ENCODE measurements at regions not wholly inside any gene's neighbourhood (a gene's known extent, or its start where the extent isn't known, plus 50 kb on each side); places are given as distances from the start of the nearest gene placed in this dataset.

DNA sequence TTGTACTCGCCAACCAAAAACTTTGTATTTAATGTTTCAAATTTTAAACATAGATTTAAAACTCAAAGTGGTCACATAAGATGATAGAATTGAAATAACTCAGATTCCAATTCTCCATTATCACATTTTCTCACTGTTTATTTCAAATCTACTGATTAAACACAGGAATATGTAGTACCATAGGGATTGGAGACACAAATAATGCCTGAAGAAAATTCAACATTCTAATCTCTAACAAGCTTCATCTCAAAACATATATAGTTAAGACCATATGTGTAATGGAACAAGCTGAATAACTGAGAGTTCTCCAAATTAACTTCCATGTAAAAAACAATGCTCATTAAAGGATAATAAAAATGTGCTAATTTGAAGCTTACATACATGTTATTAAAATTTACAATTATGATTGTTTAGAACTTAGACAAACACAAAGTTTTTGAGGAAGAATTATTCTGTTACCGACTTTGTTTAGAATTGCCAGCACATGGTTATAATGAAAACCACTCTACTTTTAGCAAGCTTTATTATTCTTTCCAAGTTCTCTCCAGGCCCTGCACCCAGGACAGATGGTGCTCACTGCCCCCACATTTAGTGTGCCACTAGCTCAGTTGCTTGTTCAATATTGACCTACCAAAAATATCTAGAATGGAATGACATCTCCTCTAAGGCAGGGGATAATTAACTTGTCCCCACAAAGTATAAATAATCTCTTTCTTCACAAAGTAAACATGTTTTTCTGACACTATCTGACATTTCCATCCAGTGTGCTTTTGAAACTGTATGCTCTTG, 467.2 kb downstream of the TTLL7 start:
- peaks cover 6% of the 10 kb centered on the region for H3K36me3 Mint-ChIP-seq (ENCODE audit: low read depth)
- no peak overlapping the region for H3K27ac Mint-ChIP-seq
- no peaks in the 10 kb centered on the region for H3K27me3 Mint-ChIP-seq (ENCODE audit: low read depth)
- no peaks in the 10 kb centered on the region for H3K4me1 Mint-ChIP-seq (ENCODE audit: low read depth)
- no peak overlapping the region for H3K4me3 Mint-ChIP-seq
- H3K9me3 Mint-ChIP-seq = peaks cover 25% of the 10 kb centered on the region

DNA sequence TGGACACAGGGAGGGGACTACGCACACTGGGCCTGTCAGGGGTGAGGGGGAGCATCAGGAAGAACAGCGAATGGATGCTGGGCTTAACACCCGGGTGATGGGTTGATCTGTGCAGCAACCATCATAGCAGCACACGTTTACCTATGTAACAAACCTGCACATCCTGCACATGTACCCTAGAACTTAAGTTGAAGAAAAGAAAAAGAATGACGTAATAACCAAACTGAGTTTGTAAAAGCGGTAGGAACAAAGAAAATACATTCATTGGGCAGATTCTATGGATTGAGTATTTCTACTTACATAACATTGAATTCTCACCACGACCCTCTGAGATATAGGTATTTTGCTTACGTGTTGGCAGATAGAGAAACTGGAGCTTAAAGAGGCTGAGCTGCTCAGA, 468.4 kb downstream of the TTLL7 start:
- H3K36me3 Mint-ChIP-seq (ENCODE audit: low read depth) = peaks cover 6% of the 10 kb centered on the region
- H3K4me3 Mint-ChIP-seq = no peak overlapping the region
- no peak overlapping the region for H3K27ac Mint-ChIP-seq
- H3K4me1 Mint-ChIP-seq (ENCODE audit: low read depth) = no peaks in the 10 kb centered on the region
- H3K27me3 Mint-ChIP-seq (ENCODE audit: low read depth) = no peaks in the 10 kb centered on the region
- H3K9me3 Mint-ChIP-seq = peaks cover 19% of the 10 kb centered on the region

DNA sequence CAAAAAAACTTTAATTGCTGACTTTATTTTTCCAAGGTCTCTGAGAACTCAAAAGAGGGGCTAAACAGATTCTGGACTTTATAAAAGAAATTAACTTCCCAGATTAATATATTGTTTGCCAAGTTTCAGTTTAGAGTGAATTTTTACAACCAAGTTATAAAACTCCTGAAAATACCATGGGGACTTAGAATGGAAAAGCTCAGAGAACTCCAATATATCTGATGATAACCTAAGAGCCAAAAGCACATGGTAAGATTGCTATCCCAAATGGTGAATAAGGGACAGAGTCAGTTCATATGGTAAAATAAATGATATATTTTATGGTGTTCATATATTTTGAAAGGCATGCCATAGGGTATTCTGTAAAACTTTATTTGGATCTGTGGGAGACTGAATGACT, 470.9 kb downstream of the TTLL7 start:
- Mint-ChIP-seq H3K9me3 (peaks cover 9% of the 10 kb centered on the region), H3K27me3 (ENCODE audit: low read depth) (no peaks in the 10 kb centered on the region), H3K36me3 (ENCODE audit: low read depth) (peaks cover 4% of the 10 kb centered on the region), H3K4me3 (no peak overlapping the region), H3K27ac (no peak overlapping the region), H3K4me1 (ENCODE audit: low read depth) (peaks cover 3% of the 10 kb centered on the region)

DNA sequence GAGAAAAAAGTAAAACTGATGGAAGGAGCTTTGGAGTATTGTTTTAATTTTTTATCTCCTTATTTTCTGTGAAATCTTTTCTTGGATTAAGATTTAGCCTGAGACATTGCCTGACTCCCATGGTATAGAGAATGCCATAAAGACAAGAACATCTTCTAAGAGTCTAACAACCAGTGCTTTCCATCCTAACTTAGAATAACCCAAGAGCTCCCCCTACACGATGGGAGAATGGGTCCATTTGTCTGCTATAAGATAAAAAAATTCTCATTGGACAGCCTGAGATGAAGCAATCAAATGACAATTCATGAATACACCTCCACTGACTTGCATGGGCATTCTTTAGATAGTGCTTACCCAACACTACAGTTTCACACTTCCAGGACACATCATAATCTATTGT, 478.1 kb downstream of the TTLL7 start:
- Mint-ChIP-seq H3K27ac (no peak overlapping the region), H3K36me3 (ENCODE audit: low read depth) (peaks cover 10% of the 10 kb centered on the region), H3K4me1 (ENCODE audit: low read depth) (peaks cover 12% of the 10 kb centered on the region), H3K4me3 (no peak overlapping the region), H3K9me3 (peaks cover 2% of the 10 kb centered on the region), H3K27me3 (ENCODE audit: low read depth) (no peaks in the 10 kb centered on the region)

DNA sequence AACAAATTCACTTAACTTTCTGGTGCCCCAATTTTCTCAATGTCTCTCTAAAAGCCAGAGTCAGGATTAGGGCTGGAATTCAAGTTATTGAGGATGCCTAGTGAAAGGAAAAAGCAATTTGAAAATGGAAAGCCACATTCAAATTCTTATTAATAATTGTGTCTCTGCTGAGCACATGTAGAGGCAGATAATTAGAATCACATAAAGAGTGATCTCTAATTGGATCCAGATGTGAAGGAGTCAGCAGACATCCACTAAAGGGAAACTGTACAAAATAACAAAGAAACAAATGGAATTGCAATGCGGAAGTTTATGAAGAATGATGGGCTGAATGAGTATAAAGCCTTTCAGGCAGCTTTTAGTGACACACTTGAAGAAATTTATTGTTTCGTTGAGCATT, 482.6 kb downstream of the TTLL7 start:
- no peak overlapping the region for H3K4me3 Mint-ChIP-seq
- no peak overlapping the region for H3K27ac Mint-ChIP-seq
- H3K9me3 Mint-ChIP-seq = peaks cover 17% of the 10 kb centered on the region
- no peaks in the 10 kb centered on the region for H3K27me3 Mint-ChIP-seq (ENCODE audit: low read depth)
- H3K36me3 Mint-ChIP-seq (ENCODE audit: low read depth) = peaks cover 31% of the 10 kb centered on the region
- peaks cover 30% of the 10 kb centered on the region for H3K4me1 Mint-ChIP-seq (ENCODE audit: low read depth)

DNA sequence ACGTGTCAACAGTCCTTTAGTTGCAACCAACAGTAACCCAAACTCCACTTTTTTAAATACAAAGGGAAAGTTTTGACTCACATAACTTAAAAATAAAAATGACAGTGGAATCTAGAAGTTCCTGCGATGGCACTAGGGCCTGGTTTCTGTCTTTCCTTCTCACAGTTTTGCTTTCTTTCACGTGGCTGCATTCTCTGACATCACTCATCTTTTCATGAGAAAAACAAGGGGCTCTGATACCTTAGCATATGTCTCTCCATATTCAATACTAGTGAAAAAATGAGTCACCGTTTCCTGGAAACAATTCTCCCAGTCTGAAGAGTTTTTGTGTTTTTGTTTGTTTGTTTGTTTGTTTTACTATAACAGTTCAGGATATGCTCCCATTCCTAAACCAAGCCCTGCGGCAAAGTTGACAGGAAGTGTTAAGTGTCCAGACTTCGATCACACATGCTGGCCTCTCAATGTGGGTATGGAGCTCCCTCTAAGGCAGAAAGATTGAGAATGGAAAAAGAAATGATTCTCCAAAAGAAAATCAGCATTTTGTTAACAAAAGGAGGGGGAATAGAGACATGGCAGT, 483.3 kb downstream of the TTLL7 start:
- H3K4me1 Mint-ChIP-seq (ENCODE audit: low read depth) = peaks cover 29% of the 10 kb centered on the region
- H3K36me3 Mint-ChIP-seq (ENCODE audit: low read depth) = peaks cover 30% of the 10 kb centered on the region
- H3K27ac Mint-ChIP-seq = peak overlapping the region; percentile 83
- H3K27me3 Mint-ChIP-seq (ENCODE audit: low read depth) = no peaks in the 10 kb centered on the region
- H3K9me3 Mint-ChIP-seq = peaks cover 19% of the 10 kb centered on the region
- peak overlapping the region; percentile 28 for H3K4me3 Mint-ChIP-seq

DNA sequence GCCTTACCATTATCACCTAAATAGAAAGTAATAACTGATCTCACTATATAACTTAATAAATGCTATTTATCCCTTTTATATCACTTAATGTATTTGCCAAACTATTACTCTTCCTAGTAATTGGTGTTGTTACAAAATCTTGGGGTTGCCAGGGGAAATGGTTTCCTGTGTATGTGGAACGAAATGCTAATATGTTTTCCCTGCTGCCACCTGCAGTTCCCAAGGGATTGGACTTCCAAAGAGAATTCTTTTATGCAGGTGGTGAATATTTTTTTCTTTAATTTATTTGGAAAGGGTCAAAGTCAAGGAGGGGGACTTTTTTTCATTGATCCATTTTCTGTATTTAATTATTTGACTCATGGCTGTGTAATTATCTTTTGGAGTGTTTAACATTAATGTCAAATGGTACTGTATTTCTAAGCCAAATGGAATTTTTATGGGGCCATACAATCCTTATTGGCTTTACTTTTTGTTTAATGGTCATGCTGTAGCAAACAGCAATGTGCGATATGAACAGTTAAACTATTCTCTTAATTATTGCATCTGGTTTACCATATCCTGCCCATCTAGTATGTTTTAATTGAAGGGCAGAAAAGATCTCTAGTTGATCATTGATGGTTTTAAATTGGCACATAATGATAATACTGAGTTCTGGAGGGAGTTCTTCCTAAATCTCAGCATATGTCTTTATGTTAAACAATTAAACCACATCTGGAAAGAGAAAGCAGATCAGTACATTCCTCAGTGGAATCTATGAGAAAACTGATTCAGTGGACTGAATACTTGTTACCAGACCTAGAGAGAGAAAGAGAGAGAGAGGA, 486.3 kb downstream of the TTLL7 start:
- Mint-ChIP-seq H3K4me3 (no peak overlapping the region), H3K9me3 (peaks cover 22% of the 10 kb centered on the region), H3K27ac (no peak overlapping the region), H3K27me3 (ENCODE audit: low read depth) (no peaks in the 10 kb centered on the region), H3K36me3 (ENCODE audit: low read depth) (peaks cover 42% of the 10 kb centered on the region), H3K4me1 (ENCODE audit: low read depth) (peaks cover 51% of the 10 kb centered on the region)

DNA sequence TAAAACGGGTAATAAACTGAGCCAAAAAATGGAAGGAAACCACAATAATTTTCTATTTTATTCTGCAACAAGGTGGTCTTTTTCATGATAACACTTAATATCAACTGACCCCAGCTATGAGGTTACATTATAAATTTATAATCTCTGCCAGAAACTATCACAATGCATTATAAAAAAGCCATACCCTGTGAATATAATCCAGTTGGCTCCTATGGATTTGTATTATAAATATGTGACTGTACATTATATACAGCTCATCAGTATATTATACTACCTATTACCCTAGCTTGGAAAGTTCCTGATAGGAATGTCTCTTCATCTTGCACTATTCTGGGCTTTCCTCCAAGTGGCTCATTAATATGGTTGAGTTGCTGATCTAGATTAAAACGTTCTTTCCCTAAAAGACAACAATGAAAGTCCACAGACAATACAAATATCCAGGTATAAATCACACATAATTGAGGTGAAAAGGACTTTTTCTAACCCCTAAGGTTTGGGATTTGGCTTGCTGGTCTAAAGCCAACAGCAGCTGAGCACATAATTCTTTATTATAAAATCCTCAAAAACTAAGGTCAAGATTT, 487.7 kb downstream of the TTLL7 start:
- peaks cover 22% of the 10 kb centered on the region for H3K9me3 Mint-ChIP-seq
- peaks cover 46% of the 10 kb centered on the region for H3K36me3 Mint-ChIP-seq (ENCODE audit: low read depth)
- no peaks in the 10 kb centered on the region for H3K27me3 Mint-ChIP-seq (ENCODE audit: low read depth)
- H3K4me1 Mint-ChIP-seq (ENCODE audit: low read depth) = peaks cover 55% of the 10 kb centered on the region
- no peak overlapping the region for H3K27ac Mint-ChIP-seq
- H3K4me3 Mint-ChIP-seq = no peak overlapping the region

DNA sequence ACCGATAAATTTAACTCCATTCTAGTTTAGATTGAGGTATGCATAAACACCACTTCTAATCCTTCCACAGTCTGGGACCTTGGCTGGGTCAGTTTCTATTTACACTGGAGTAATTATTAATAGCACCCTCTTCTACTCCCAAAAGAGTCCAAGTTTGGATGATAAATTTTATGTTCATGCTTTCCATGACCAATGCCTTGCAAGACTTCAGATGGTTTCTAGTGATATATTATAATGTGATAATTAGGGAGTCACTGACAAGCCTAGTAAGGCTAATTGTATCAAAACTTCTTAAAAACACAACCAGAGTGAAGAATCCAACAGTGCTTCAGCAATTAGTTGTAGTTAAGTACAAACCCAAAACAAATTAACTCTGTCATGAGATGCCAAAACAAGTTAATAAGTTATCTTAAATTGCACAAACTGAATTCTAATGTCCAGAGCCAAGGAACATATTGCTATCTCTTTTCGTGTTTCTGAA, 489.6 kb downstream of the TTLL7 start:
- Mint-ChIP-seq H3K27me3 (ENCODE audit: low read depth) (peaks cover 5% of the 10 kb centered on the region), H3K4me1 (ENCODE audit: low read depth) (peaks cover 52% of the 10 kb centered on the region), H3K36me3 (ENCODE audit: low read depth) (peaks cover 44% of the 10 kb centered on the region), H3K9me3 (peaks cover 24% of the 10 kb centered on the region), H3K4me3 (no peak overlapping the region), H3K27ac (peak overlapping the region; percentile 92)

DNA sequence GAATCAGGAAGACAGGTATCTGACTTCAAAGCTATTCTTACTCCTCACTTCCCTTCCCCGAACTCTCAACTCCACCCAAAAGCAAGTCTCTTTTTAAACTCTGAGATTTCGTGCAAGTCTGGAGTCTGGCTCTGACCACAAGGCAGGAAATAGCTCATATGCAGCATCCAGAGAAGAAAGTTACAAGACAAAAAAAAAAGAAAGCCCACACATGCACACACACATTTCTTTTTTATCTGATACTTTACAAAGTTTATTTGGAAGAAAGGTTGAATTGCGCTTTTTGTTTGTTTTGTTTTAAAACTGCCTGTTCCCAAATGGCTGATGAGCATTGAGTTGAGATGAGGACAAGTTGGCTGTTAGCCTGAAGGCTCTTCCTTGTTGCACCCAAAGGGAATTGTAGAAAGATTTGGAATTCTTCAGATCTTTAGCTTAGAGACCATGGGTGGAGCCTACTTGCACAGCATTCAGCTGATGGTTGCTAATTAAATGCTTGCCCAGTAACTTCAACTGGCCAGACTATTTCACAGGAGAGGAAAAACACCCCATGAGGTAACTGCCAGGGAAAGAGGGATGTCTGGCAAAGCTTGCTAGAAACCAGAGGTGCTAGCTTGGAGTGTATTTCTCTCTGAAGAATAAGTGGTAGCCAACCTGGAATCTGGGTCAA, 490.3 kb downstream of the TTLL7 start:
- H3K36me3 Mint-ChIP-seq (ENCODE audit: low read depth) = peaks cover 43% of the 10 kb centered on the region
- H3K27me3 Mint-ChIP-seq (ENCODE audit: low read depth) = peaks cover 5% of the 10 kb centered on the region
- H3K9me3 Mint-ChIP-seq = peaks cover 31% of the 10 kb centered on the region
- peaks cover 50% of the 10 kb centered on the region for H3K4me1 Mint-ChIP-seq (ENCODE audit: low read depth)
- H3K4me3 Mint-ChIP-seq = peak overlapping the region; percentile 70
- peak overlapping the region; percentile 92 for H3K27ac Mint-ChIP-seq

DNA sequence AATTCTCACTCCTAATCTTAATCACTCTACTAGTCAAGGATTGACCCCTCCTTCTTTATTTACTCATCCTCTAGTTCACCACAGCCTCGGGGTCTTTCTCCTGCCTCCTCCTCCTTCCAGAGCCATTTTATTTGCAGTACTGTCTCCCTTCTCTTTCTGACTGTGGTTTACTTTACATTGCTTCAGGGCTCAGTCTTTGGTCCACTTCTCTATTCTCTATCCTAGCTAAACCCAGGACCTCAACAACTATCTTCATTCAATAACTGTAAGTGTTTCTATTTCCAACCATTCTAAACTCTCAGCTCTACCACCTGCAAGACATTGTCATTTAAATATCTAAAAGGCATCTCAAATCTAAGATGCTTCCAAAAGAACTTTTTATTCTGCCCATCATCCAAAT, 493.8 kb downstream of the TTLL7 start:
- Mint-ChIP-seq H3K27me3 (ENCODE audit: low read depth) (peaks cover 5% of the 10 kb centered on the region), H3K4me3 (no peak overlapping the region), H3K4me1 (ENCODE audit: low read depth) (peaks cover 58% of the 10 kb centered on the region), H3K27ac (peak overlapping the region; percentile 23), H3K36me3 (ENCODE audit: low read depth) (peaks cover 37% of the 10 kb centered on the region), H3K9me3 (peaks cover 35% of the 10 kb centered on the region)

DNA sequence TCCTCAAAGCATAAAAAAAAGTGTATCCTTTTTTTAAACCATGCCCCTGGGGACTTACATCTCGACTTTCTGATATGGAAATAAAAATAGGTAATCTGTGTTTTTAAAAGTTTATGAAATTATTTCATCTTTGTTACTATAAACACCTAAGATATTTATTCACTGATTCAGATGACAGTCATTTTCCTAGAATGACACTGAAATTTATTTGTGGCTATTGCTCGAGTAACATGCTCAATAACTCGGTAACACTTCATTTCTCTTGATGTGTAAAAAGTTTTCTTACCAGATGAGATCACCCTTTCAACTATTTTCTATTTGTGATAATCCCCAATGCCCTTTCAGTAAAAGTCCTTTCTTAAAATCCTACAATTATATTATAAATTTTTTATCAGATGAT, 495.8 kb downstream of the TTLL7 start:
- Mint-ChIP-seq H3K9me3 (peaks cover 46% of the 10 kb centered on the region), H3K4me1 (ENCODE audit: low read depth) (peaks cover 56% of the 10 kb centered on the region), H3K27ac (no peak overlapping the region), H3K27me3 (ENCODE audit: low read depth) (peaks cover 5% of the 10 kb centered on the region), H3K36me3 (ENCODE audit: low read depth) (peaks cover 41% of the 10 kb centered on the region), H3K4me3 (no peak overlapping the region)

DNA sequence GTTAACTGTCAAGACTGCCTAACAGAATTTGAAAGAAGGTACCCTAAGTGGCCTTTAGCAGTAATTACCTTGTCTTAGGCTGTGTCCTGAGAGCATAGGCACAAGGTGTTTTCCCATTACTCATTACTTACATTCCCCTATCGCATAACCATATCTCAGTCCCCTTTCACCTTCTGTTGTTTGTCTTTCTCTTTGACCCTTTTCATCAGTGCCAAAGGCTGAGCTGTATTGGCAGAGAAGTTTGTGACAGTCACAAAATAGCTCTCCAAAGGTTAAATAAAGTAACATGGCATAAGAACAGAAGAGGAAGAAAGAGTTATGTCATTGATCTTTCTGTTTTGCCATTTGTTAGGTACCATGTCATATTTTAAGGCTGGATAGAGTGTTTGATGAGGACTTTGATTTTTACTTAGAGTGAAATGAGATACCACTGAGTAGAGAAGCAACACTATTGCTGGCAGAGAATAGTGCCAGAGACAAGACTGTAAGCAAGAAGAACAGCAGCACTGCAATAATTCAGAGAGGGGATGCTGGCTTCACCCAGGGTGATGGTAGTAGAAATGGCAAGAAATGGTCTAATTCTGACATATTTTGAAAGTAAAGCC, 497.8 kb downstream of the TTLL7 start:
- H3K4me3 Mint-ChIP-seq = peak overlapping the region; percentile 45

DNA sequence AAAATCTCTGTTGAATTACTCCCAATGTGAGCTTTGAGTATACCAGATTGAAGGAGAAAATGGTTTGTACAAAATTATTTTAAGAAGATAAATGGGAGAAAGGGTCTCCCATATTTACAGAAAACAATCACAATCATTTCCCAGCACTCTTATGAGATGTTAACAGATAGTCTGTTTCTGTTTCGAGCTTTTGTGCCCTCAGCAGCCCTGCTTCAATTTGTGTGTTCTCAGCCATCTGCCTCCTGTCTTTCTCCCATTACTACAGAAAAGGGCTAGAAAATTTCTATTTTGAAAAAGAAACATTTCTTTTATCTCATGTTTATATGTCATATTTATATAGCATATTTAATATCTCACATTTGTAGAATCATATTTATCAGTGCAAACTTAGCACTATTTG, 498.4 kb downstream of the TTLL7 start:
- Mint-ChIP-seq H3K4me3 (no peak overlapping the region), H3K4me1 (ENCODE audit: low read depth) (peaks cover 46% of the 10 kb centered on the region), H3K27me3 (ENCODE audit: low read depth) (peaks cover 2% of the 10 kb centered on the region), H3K9me3 (peaks cover 40% of the 10 kb centered on the region), H3K36me3 (ENCODE audit: low read depth) (peaks cover 35% of the 10 kb centered on the region), H3K27ac (peak overlapping the region; percentile 23)

More for the DNA sequence above, 497.8 kb downstream of the TTLL7 start:
- peaks cover 37% of the 10 kb centered on the region for H3K36me3 Mint-ChIP-seq (ENCODE audit: low read depth)
- peaks cover 5% of the 10 kb centered on the region for H3K27me3 Mint-ChIP-seq (ENCODE audit: low read depth)
- H3K4me1 Mint-ChIP-seq (ENCODE audit: low read depth) = peaks cover 50% of the 10 kb centered on the region
- H3K27ac Mint-ChIP-seq = peak overlapping the region; percentile 58
- H3K9me3 Mint-ChIP-seq = peaks cover 43% of the 10 kb centered on the region

Measured in T-helper 1 cell treated with Interleukin-12 subunit alpha and Interleukin-12 subunit beta and Interleukin-4 antibody, amounts not matched to agents 30 μg/mL and 1 μg/mL, for 36 hours (primary cell).